ENCODE measurements at regions not wholly inside any gene's neighbourhood (a gene's known extent, or its start where the extent isn't known, plus 50 kb on each side); places are given as distances from the start of the nearest gene placed in this dataset.

DNA sequence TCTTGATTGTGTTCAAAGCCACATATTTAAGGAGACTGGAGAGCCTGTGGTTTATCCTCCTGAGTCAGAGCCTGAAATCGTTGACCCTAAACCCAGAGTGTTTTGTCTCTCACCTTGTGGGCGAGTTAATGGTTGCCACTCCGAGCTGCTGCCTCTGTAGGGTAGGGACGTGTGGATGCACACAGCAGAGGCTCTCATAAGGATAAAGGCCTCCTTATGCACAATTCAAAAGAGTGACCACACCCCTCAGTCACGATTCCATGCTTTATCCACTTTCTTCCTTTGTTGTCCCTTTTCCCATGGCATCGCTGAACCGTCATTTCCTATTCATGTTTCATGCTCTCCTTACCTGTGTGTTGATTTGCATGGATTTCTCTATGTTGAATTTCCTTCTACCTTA lies 805.0 kb upstream of the RBFOX1 start:
- TF ChIP-seq, protein P1, sequence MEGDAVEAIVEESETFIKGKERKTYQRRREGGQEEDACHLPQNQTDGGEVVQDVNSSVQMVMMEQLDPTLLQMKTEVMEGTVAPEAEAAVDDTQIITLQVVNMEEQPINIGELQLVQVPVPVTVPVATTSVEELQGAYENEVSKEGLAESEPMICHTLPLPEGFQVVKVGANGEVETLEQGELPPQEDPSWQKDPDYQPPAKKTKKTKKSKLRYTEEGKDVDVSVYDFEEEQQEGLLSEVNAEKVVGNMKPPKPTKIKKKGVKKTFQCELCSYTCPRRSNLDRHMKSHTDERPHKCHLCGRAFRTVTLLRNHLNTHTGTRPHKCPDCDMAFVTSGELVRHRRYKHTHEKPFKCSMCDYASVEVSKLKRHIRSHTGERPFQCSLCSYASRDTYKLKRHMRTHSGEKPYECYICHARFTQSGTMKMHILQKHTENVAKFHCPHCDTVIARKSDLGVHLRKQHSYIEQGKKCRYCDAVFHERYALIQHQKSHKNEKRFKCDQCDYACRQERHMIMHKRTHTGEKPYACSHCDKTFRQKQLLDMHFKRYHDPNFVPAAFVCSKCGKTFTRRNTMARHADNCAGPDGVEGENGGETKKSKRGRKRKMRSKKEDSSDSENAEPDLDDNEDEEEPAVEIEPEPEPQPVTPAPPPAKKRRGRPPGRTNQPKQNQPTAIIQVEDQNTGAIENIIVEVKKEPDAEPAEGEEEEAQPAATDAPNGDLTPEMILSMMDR (IDR thresholded peaks at IDR 0.05; ENCODE audit: insufficient read depth, low read length, poor library complexity, severe bottlenecking) = no peak
- no peak for TF ChIP-seq EZH2phosphoT487 (conservative IDR thresholded peaks at IDR 0.05; ENCODE audit: low read length)
- Histone ChIP-seq H3K4me2 (ENCODE audit: low read depth, low read length, poor library complexity, severe bottlenecking) (no peak overlapping the region), H3K36me3 (ENCODE audit: low read length) (no peaks in the 10 kb centered on the region), H3K9ac (ENCODE audit: low read length) (no peak overlapping the region), H3K27me3 (ENCODE audit: low read length) (no peaks in the 10 kb centered on the region), H2AFZ (ENCODE audit: low read depth, low read length, severe bottlenecking) (no peak overlapping the region), H3K9me2 (replicated peaks; ENCODE audit: insufficient read depth, low read length) (no peaks in the 10 kb centered on the region), H3F3A (ENCODE audit: insufficient read depth) (no peaks in the 10 kb centered on the region), H3K27ac (ENCODE audit: low read depth, low read length) (no peak overlapping the region), H3K79me2 (ENCODE audit: insufficient read depth, low read length) (no peaks in the 10 kb centered on the region), H4K20me1 (ENCODE audit: low read depth, low read length) (no peaks in the 10 kb centered on the region), H3K9me3 (ENCODE audit: insufficient read depth, low read length) (no peaks in the 10 kb centered on the region), H3K4me3 (ENCODE audit: insufficient read depth, low read length, poor library complexity, severe bottlenecking) (no peak overlapping the region)

DNA sequence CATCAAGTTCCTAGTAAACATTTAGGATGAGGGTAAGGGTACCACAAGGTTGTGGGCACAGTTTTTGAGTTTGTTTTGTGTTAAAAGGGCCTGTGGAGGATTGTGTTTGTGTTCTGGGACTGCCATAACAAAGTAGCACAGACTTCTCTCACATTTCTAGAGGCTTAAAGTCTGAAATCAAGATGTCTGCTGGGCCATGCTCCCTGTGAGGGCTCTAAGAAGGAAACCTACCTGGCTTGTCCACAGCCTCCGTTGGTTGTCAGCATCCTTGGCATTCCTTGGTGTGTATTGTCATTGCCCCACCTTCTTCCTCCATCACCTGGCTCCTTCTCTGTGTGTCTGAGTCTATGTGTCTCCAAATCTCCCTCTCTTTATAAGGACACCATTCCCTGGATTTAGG lies 808.1 kb upstream of the RBFOX1 start:
- H3K4me2 ChIP-seq (ENCODE audit: low read depth, low read length, poor library complexity, severe bottlenecking) = no peak overlapping the region
- H3K27me3 ChIP-seq (ENCODE audit: low read length) = no peaks in the 10 kb centered on the region
- H3K36me3 ChIP-seq (ENCODE audit: low read length) = no peaks in the 10 kb centered on the region
- TF ChIP-seq EZH2phosphoT487 (conservative IDR thresholded peaks at IDR 0.05; ENCODE audit: low read length) = no peak
- TF ChIP-seq, protein P1 (IDR thresholded peaks at IDR 0.05; ENCODE audit: insufficient read depth, low read length, poor library complexity, severe bottlenecking) = no peak
- H3K9me3 ChIP-seq (ENCODE audit: insufficient read depth, low read length) = no peaks in the 10 kb centered on the region
- no peak overlapping the region for H3K9ac ChIP-seq (ENCODE audit: low read length)
- H3K4me3 ChIP-seq (ENCODE audit: insufficient read depth, low read length, poor library complexity, severe bottlenecking) = no peak overlapping the region
- H3K9me2 ChIP-seq (replicated peaks; ENCODE audit: insufficient read depth, low read length) = no peaks in the 10 kb centered on the region
- no peaks in the 10 kb centered on the region for H3F3A ChIP-seq (ENCODE audit: insufficient read depth)
- no peak overlapping the region for H3K27ac ChIP-seq (ENCODE audit: low read depth, low read length)
- no peaks in the 10 kb centered on the region for H3K79me2 ChIP-seq (ENCODE audit: insufficient read depth, low read length)
- no peaks in the 10 kb centered on the region for H4K20me1 ChIP-seq (ENCODE audit: low read depth, low read length)
- H2AFZ ChIP-seq (ENCODE audit: low read depth, low read length, severe bottlenecking) = no peak overlapping the region

DNA sequence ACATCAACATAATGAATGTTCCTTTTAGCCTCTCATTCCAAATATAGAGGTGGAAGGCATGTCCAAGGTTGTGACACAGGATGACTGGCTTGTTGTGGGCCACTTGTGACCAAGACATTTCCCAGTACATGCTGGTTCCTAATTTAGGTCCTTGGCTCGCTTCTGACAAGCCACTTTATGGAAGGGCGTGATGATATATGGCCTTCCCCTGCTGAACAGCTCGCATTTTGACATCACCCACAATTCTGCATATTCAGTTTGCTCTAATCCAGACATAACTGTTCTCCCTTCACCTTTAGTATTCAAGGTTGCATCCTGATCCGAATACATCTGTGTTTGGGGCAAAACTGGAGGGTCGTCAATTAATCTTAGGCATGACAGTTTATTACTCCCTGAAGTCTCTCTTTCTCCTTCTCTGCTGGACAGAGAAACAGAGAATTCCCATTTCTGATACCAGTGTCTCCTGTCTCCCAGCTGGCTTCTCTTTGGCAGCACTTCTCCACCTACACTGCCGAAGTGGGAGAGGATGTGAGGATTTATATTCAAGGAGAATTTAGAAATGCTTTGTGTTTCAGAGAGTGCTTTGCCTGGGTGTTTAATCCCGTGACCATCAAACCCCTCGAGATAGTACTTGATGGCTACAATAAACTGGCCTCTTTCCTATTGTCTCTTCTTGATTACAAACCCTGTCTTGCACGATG lies 815.5 kb upstream of the RBFOX1 start:
- Histone ChIP-seq H3K9ac (ENCODE audit: low read length) (no peak overlapping the region), H3K79me2 (ENCODE audit: insufficient read depth, low read length) (no peaks in the 10 kb centered on the region), H3K27ac (ENCODE audit: low read depth, low read length) (no peak overlapping the region), H3K4me3 (ENCODE audit: insufficient read depth, low read length, poor library complexity, severe bottlenecking) (no peak overlapping the region), H3K9me2 (replicated peaks; ENCODE audit: insufficient read depth, low read length) (no peaks in the 10 kb centered on the region), H3K36me3 (ENCODE audit: low read length) (no peaks in the 10 kb centered on the region), H3F3A (ENCODE audit: insufficient read depth) (no peaks in the 10 kb centered on the region), H4K20me1 (ENCODE audit: low read depth, low read length) (no peaks in the 10 kb centered on the region), H3K9me3 (ENCODE audit: insufficient read depth, low read length) (no peaks in the 10 kb centered on the region), H3K27me3 (ENCODE audit: low read length) (no peaks in the 10 kb centered on the region), H3K4me2 (ENCODE audit: low read depth, low read length, poor library complexity, severe bottlenecking) (no peak overlapping the region), H2AFZ (ENCODE audit: low read depth, low read length, severe bottlenecking) (no peak overlapping the region)
- TF ChIP-seq EZH2phosphoT487 (conservative IDR thresholded peaks at IDR 0.05; ENCODE audit: low read length) = no peak
- TF ChIP-seq, protein P1 (IDR thresholded peaks at IDR 0.05; ENCODE audit: insufficient read depth, low read length, poor library complexity, severe bottlenecking) = no peak

All from SU-DHL-6 (cell line).